Stimulated activated CD8-positive, alpha-beta memory T cell treated with anti-CD3 and anti-CD28 coated beads, Interleukin-4, amount 100 ng/mL, for 24 hours (primary cell): ENCODE measurements at regions not wholly inside any gene's neighbourhood (a gene's known extent, or its start where the extent isn't known, plus 50 kb on each side); places are given as distances from the start of the nearest gene placed in this dataset.
A peak's percentile ranks its signal among the peaks of the same experiment; 100 is the strongest.
"Not testable (repeated sequence)": the region's sequence is repeated elsewhere in the genome, so short reads cannot be mapped to it uniquely, and the experiment has no call there.

Source experiments
- DNase-seq: peaks from one replicate; pipeline ENCODE4 v3.0.0-alpha.2; 2020; ENCODE audit warnings: low read depth

DNA sequence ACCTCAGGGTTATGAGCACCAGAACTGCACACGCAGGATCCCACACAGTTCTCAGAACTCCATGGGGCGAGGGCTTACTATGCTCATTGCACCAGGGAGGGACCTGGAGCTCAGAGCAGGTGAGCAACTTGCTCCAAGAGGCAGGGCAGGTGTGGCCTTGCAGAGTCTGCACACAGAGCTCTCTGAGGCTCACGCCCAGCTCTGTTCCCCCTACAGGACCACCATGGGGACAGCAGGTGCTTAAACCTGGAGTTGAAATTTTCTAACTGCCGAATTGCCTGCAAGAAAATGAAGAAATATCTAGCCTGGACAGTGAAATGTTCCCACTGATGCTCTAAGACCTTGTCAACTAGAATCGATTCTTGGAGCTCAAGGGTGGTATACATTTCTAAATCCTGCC, 49.9 kb upstream of the MSMB start:
- DNase-seq: not testable (repeated sequence)

DNA sequence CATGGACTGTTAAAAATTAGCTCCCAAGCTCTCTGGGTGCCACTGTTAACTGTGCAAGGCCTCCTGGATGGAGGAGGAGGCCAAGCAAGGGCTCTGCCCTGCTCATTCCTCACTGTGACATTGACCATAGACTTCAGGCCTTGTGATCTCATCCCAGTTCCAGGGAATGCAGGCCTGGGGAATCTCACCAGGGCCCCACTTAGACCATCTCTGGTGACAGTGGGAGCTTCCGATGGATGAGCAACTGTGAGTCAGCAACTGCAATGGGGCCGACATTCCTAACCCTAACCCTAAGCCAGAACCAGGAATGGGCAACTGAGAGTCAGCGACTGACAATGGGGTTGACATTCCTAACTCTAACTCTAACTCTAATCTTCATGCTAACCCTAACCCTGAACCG, 50.4 kb upstream of the MSMB start:
- DNase-seq: no peak

GRCh38 chr10:46096909-46097575, 51.0 kb upstream of the MSMB start:
- no peak for DNase-seq

DNA sequence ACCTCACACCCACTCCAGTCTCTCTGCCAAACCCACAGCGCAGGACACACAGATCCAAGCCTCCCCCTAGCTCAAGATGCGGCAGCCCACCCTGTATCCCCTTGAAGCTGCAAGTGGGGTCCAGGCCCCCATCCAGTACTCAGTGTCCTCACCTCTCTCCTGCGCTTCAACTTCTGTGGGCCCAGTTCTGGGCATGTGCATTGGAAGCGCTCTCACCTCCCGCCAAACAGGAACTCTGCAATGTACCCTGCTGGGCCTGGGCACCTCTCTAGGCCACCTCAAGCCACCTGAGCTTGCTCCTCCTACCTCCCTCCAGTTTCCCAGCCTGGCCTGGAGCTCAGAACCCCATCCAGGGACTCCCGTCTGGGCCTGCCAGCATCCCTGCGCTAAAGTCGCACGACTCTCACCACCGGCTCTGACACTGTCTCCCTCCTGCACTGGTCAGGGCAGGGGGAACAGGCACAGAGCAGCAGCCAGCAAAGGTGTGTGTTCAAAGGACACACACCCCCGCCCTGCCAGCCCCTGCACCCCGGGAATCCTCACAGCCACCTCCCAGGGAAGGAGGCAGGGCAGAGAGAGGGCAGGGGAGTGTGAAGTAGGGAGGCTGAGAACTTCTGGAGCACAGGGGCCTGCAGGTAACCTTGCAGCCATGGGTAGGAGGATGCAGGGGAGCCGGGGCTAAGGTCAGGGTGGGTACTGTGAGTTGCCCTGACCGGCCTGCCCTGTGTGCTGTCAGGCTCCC, 51.7 kb upstream of the MSMB start:
- DNase-seq: no peak

GRCh38 chr10:46098386-46098785, 52.3 kb upstream of the MSMB start:
- no peak for DNase-seq

- not testable (repeated sequence) for DNase-seq
These were observed 52.9 kb upstream of the MSMB start for GRCh38 chr10:46098925-46099324.

DNA sequence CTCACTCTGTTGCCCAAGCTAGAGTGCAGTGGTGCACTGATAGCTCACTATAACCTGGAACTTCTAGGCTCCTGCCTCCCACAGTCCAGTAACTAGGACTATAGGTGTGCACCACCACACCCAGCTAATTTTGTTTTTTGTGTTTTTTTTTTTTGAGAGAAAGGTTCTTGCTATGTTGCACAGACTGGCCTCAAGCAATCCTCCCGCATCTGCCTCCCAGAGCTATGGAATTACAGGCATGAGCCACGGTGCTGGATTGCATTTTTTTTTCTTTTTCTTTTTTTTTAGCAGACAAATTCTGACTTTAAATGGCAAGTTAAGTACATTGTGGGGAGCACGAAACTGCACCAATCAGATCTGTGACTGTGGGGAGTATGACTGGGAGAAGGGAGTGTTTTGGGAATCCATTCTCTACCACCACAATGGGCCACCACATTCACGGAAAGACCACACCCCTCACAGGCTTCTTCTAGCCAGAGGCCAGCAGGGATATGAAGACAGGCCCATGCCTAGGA, 58.1 kb upstream of the MSMB start:
- no peak for DNase-seq

DNA sequence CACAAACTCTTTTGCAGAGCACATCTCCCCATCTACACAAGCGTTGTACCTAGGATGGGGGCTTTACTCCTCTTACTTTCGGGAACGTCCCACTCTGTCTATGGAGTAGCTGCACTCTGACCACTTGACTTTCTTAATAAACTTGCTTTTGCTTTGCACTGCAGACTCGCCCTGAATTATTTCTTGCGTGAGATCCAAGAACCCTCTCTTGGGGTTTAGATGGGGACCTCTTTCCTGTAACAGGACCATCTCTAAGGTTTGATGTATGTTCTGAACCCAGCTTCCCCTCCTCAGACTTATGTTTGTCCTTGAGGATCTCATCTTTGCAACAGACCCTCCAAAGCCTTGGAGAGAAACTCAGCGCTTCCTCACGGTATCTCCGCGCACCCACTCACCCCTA, 59.3 kb upstream of the MSMB start:
- DNase-seq: not testable (repeated sequence)

DNA sequence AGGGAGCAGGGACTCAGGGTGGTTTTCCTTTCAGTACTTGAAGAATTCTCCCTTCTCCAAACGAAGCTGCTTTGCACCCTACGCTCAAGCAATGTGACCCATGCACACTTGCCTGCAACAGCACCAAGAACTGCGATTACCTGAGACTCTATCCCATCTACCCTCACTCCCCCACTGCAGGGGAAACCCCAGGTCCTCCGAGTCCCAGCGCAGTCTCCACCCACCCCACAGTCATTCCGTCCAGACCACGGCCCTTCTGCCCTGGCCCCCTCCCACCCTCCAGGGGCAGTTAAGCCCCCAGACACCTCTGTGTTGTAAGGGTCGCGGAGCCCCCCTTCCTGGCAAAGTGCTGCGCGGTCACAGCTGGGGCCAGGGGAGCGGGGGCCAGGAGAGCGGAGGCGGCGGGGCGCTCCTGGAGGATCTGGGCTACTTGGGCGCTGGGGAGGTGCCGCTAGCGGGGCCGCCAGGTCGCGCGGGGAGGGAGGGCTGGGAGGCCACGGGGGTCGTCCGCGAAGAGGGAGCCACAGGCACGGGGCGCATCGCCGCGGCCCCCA, 59.9 kb upstream of the MSMB start:
- not testable (repeated sequence) for DNase-seq

DNA sequence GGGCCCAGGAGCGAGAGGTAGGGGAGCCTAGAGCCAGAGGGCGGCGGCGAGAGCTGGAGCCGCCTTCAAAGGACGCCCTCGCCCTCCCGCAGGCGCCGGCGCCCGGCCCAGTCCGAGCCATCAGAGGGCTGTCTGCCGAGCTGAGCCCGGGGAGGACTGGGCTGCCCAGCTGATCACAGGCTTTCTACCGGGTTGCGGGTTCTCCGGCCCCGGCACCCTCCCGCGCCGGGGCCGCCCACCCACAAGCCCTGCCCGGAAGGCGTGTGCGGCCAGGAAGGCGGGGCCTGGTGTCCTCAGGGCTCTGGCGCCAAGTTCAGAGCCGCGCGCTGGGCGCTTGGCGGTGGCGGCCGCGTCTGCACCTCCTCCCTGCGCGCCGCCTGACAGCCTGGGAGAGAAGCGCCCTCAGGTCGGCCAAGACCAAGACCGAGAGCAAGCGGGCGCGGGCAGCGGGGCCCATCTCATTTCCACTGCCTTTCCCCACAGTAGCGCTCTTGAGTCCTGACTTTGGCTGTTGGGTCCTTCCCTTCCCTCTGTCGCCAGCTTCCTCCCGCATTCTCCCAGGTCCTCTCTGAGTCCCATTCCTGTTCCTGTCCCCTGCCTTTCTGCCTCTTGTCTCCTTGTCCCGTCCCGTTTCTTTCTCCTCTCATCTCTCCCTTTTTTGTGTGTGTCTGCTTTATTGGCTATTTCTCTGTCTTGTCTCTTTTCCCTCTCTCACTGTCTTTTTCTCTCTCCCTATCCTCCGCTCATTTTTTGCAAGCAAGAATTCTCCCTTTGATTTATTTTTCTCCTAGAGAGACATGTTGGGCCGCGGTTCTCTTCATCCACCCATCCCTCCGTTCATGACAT, 60.6 kb upstream of the MSMB start:
- DNase-seq: peak; percentile 46

DNA sequence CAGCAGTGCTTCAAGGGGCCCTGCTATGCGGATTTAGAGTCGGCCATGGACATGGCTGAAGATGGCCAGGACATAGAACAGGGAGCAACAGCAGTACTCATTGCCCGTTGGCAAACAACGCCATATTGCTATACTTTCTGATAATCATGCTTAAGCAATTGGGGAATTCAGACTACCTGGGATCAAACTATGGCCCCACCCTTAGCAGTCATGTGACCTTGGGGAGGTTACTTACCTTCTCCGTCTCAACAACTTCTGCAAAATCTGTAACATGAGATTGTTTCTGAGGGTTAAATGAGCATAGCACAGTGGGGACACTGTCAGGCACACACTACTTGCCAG, 62.1 kb upstream of the MSMB start:
- DNase-seq: not testable (repeated sequence)

DNA sequence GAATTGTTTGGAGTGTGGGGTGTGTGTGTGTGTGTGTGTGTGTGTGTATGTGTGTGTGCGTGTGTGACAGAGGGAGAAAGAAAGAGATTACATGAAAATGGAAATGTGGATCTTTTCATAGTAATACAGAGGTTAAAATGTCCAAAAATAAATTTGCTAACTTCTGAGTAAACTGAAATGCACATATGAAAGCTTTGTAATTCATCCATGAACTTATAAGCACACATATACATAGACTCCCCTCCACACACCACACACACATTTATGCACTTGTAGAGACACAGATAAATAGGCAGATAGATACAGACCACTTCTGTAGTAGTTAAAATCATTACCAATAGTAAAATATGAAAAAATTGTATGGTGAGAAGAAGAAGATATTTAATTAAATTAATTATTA, 108.2 kb upstream of the MSMB start:
- not testable (repeated sequence) for DNase-seq

DNA sequence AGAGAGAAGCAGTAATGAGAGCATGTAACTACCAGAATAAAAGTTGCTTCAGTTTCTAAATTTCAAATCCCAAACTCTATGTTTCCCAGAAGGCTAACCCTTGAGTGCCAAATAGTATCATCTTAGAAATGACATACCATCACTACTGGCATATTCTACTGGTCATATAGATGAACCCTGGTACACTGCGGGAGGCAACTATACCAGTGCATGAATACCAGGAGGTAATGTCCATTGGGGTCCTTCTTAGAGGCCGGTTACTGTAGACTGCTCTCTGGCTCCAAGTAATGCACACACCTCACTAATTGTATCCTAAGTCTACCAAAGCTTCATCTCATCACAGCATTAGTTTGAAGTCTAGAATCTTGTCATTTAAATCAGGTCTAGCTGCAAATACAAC, 108.6 kb upstream of the MSMB start:
- DNase-seq: not testable (repeated sequence)

DNA sequence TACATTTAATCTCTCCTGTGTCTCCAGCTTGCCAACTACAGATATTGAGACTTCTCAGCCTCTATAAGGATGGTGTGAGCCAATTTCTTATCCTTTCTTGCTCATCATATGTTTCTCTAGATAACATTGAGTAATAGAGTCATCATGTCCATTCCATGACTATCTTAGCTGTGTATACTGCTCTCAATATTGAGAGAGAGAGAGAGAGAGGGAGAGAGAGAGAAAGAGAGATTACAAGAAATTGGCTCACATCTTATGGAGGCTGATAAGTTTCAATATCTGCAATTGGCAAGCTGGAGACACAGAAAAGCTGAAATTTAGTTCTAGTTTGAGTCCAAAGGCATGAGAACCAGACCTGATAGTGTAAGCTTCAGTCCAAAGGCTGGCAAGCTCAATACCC, 110.8 kb upstream of the MSMB start:
- DNase-seq: not testable (repeated sequence)

DNA sequence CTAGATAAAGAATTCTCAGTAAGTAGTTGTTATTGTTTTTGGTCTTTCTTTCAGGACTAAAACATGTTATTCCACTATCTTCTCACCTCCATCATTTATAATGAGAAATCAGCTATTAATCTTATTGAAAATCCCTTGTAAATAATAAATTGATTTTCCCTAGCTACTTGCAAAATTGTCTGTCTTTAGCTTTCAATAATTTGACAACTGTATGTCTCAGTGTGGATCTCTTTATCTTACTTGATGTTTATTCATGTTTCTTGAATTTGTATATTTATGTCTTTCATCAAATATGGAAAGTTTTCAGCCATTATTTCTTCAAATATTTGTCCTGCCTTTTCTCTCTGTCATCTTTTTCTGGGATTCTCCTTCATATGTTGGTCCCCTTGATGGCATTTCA, 117.1 kb upstream of the ANTXRL start:
- no peak for DNase-seq

DNA sequence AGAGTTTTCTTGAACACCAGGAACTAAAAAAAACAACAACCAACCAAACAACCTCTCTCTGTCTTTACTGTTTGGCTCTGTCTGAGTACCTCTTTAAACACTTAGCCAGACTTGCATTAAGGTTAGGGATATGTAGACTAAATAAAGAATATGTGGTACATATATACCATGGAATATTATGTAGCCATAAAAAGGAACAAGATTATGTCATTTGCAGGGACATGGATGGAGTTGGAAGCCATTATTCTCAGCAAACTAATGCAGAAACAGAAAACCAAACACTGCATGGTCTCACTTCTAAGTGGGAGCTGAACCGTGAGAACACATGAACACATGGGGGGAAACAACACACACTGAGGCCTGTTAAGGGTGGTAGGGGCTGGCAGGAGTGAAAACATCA, 116.0 kb upstream of the ANTXRL start:
- DNase-seq: no peak

DNA sequence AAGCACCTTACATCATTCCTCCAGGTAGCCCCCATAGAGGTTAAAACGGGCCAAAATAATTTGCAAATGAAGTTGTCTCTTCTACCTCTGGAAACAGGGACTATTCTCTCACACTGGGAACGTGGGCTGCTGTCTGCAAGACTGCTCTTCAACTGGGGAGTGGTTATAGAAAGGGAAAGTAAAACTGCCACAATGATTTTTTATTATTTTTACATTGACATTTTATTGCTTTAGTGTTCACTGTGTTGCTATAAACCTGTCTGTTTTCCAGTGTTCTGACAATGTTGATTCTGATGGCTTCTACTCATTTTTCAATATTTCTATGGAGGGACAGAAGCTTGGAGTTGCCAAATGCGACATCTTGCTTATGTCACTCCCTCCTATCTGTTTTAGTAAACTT, 115.1 kb upstream of the ANTXRL start:
- DNase-seq: no peak

GRCh38 chr10:46175296-46175695, 111.5 kb upstream of the ANTXRL start:
- no peak for DNase-seq

DNA sequence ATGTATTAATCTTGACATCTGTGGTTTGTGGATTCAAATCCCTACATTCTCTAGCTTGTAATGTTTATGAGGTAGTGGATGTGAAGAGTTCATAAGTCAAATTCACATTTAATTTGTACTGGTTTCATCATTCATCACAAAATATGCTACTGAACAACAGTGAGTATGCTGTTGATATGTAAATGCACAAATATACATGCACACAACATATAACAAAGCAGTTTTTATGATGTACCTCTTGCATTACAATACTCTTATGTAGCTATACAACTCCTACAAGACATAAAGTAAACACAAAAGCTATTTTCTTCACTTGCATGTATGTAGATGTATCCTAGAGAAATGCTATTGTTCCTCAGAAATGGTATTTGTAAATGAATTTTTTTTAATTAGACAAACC, 111.0 kb upstream of the ANTXRL start:
- no peak for DNase-seq

DNA sequence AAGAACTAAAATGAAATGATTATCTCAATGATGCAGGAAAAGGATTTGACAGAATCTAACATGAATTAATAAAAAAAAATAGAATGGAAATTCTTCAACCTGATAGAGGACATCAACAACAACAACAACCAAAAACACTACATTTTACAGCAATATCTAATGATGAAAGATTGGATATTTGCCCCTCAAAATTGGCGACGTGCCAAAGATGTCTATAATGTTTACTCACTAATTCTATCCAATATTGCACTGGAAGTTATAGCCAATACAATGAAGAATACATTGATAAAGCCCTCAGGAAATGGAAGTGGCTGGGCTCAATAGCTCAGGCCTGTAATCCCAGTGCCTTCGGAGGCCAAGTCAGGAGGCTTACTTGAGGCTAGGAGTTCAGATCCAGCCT, 99.4 kb upstream of the ANTXRL start:
- DNase-seq: not testable (repeated sequence)

GRCh38 chr10:46197050-46197449, 89.7 kb upstream of the ANTXRL start:
- DNase-seq: no peak

DNA sequence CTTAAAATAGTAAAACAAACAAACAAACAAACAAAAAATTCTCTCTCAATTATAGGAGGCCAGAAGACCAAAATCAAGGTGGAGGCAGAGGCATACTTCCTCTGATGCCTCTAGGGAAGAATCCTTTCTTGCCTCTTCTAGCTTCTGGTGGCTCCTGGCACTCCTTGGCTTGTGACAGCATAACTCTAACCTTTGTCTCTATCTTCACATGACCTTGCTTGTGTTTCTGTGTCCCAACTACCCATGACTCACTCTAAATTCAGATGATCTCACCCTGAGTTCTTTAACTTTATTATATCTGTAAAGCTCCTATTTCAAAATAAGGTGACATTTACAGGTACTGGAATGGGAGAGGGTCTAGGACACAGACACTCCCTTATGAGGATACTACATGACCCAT, 88.3 kb upstream of the ANTXRL start:
- DNase-seq: no peak
